ENCODE measurements at regions not wholly inside any gene's neighbourhood (a gene's known extent, or its start where the extent isn't known, plus 50 kb on each side); places are given as distances from the start of the nearest gene placed in this dataset.

DNA sequence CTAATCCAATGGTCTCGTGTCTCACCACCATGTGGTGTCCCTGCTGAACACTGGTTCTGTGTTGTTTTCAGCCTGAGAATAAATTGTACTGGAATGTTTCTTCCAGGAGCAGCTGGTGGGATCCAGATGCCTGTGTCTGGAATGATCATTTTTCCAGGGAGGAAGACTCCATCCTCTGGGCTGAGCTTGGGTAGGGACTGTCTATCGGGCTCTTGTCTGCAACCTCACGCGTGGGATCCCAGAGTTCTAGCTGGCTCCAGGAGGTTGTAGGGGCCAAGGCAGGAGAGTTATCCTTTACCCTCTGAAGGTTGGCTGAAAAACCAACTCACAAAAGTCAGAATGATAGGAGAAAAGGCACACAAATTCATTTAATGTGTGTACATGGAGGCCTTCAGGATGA is 144.1 kb upstream of the B3GAT1 start:
- DNase-seq (ENCODE audit: extremely low read depth in 1 of 4, low spot score in 3 of 4): no peak
- Histone ChIP-seq H3K79me2 (ENCODE audit: control insufficient read depth, insufficient read depth, low read length) (no peaks in the 10 kb centered on the region), H3K27ac (ENCODE audit: extremely low read depth, low read depth, low read length) (no peak overlapping the region), H3K9me1 (ENCODE audit: control insufficient read depth, insufficient read depth, low read length) (no peaks in the 10 kb centered on the region), H3K4me1 (replicated peaks in 1 of 2; ENCODE audit: control insufficient read depth in 2 of 2, insufficient read depth in 2 of 2, low read length in 2 of 2) (no peaks in the 10 kb centered on the region), H3K4me3 (no peak overlapping the region), H3K9ac (ENCODE audit: insufficient read depth in 1 of 2, low read depth in 2 of 2, low read length in 2 of 2) (no peak overlapping the region), H3K36me3 (ENCODE audit: control insufficient read depth, insufficient read depth, low read length) (no peaks in the 10 kb centered on the region), H3K9me3 (replicated peaks; ENCODE audit: control insufficient read depth, insufficient read depth, low read depth, low read length) (no peaks in the 10 kb centered on the region), H3K27me3 (ENCODE audit: control insufficient read depth in 2 of 2, insufficient read depth in 2 of 2, low read length in 2 of 2) (peaks cover 0 to 24% of the 10 kb centered on the region in 2 experiments; a peak in 2 of 5 replicates), H3K4me2 (ENCODE audit: insufficient read depth, low read length) (no peak overlapping the region), H4K20me1 (replicated peaks; ENCODE audit: control insufficient read depth, insufficient read depth, low read length) (no peaks in the 10 kb centered on the region), H2AFZ (ENCODE audit: low read depth, low read length) (no peak overlapping the region)
- in situ Hi-C loops (cut with MboI) (no loop called here), intact Hi-C loops (cut with micrococcal nuclease) (no loop called here)
- POLR2A ChIA-PET: no interaction called here
- no peak for ATAC-seq
- WGBS (ENCODE audit: insufficient coverage, low coverage, missing lambda C conversion rate): 2% methylated on average over 4 of the region's 4 CpGs
- no peak for FAIRE-seq
- BruUV-seq (replicated peaks): no TSS peak
- CTCF ChIA-PET (ENCODE audit: low intra/inter-chr PET ratio): no interaction called here
- TF ChIP-seq, protein P1, sequence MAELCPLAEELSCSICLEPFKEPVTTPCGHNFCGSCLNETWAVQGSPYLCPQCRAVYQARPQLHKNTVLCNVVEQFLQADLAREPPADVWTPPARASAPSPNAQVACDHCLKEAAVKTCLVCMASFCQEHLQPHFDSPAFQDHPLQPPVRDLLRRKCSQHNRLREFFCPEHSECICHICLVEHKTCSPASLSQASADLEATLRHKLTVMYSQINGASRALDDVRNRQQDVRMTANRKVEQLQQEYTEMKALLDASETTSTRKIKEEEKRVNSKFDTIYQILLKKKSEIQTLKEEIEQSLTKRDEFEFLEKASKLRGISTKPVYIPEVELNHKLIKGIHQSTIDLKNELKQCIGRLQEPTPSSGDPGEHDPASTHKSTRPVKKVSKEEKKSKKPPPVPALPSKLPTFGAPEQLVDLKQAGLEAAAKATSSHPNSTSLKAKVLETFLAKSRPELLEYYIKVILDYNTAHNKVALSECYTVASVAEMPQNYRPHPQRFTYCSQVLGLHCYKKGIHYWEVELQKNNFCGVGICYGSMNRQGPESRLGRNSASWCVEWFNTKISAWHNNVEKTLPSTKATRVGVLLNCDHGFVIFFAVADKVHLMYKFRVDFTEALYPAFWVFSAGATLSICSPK (IDR thresholded peaks at IDR 0.05; ENCODE audit: borderline replicate concordance): no peak
- TF ChIP-seq, protein P2, sequence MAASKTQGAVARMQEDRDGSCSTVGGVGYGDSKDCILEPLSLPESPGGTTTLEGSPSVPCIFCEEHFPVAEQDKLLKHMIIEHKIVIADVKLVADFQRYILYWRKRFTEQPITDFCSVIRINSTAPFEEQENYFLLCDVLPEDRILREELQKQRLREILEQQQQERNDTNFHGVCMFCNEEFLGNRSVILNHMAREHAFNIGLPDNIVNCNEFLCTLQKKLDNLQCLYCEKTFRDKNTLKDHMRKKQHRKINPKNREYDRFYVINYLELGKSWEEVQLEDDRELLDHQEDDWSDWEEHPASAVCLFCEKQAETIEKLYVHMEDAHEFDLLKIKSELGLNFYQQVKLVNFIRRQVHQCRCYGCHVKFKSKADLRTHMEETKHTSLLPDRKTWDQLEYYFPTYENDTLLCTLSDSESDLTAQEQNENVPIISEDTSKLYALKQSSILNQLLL (CRISPR knock-in tag; IDR thresholded peaks at IDR 0.05; ENCODE audit: borderline replicate concordance): no peak
- no peak for TF ChIP-seq SIRT6 (IDR thresholded peaks at IDR 0.05; ENCODE audit: low read depth, low read length)
- TF ChIP-seq SNIP1 (IDR thresholded peaks at IDR 0.05; ENCODE audit: low read depth): no peak
- TF ChIP-seq FIP1L1 (IDR thresholded peaks at IDR 0.05; ENCODE audit: low read depth, low read length, poor library complexity, severe bottlenecking): no peak
- TF ChIP-seq ZNF561 (CRISPR knock-in tag; conservative IDR thresholded peaks at IDR 0.05): no peak
- TF ChIP-seq, protein P3, sequence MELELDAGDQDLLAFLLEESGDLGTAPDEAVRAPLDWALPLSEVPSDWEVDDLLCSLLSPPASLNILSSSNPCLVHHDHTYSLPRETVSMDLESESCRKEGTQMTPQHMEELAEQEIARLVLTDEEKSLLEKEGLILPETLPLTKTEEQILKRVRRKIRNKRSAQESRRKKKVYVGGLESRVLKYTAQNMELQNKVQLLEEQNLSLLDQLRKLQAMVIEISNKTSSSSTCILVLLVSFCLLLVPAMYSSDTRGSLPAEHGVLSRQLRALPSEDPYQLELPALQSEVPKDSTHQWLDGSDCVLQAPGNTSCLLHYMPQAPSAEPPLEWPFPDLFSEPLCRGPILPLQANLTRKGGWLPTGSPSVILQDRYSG (tag; conservative IDR thresholded peaks at IDR 0.05; ENCODE audit: low read depth): no peak
- no peak for TF ChIP-seq ZNF764 (CRISPR knock-in tag; IDR thresholded peaks at IDR 0.05; ENCODE audit: low read depth)
- TF ChIP-seq ARID1B (IDR thresholded peaks at IDR 0.05): no peak
- no peak for TF ChIP-seq SNRNP70 (optimal IDR thresholded peaks at IDR 0.05; ENCODE audit: low read depth, low read length)
- no peak for TF ChIP-seq STAT5B (CRISPR knock-in tag; IDR thresholded peaks at IDR 0.05)
- no peak for TF ChIP-seq RBFOX2 (IDR thresholded peaks at IDR 0.05; ENCODE audit: low read depth, low read length)
- no peak for TF ChIP-seq NCOR1 (IDR thresholded peaks at IDR 0.05)
